Uterus (tissue), 2 donors: ENCODE measurements at regions not wholly inside any gene's neighbourhood (a gene's known extent, or its start where the extent isn't known, plus 50 kb on each side); places are given as distances from the start of the nearest gene placed in this dataset.

Experiments used
- CTCF ChIP-seq, 4 experiments: fragments of 200-600 bp in 2 of 4; fragments of 450-650 bp in 2 of 4; sonication (generic) in 2 of 4; IDR thresholded peaks; one replicate each; pipeline ENCODE4 v1.5.1; 2016 to 2019; ENCODE audit warnings: antibody characterized with exemption in 4 of 4, mild to moderate bottlenecking in 2 of 4, moderate library complexity in 1 of 4
- POLR2A ChIP-seq, 2 donors: fragments of 450-650 bp; IDR thresholded peaks; one replicate each; pipeline ENCODE4 v1.6.1; 2016; ENCODE audit warnings: antibody characterized with exemption in 2 of 2, mild to moderate bottlenecking in 1 of 2, moderate library complexity in 1 of 2

DNA sequence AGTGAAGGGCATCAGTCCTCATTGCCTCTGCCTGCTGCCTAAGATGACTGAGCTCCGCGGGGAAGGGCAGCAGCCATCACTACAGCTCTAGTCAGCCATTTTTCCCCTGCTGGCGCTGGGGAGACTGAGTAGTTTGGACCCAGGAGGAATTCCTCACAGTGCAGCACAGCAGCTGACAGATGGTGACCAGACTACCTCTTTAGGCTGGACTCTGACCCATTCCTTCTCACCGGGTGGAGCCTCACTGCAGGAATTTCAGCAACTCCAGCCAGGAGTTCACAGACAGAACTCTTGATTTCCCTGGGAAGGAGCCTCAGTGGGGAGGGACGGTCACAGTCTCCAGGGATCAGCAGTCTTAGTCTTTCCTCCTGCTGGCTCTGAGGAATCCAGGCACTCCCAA, 492.0 kb upstream of the MMS22L start:
- no peak for TF ChIP-seq CTCF (IDR thresholded peaks at IDR 0.05)
- no peak for TF ChIP-seq POLR2A (IDR thresholded peaks at IDR 0.05)
